GM23338 (cell line): ENCODE measurements at regions not wholly inside any gene's neighbourhood (a gene's known extent, or its start where the extent isn't known, plus 50 kb on each side); places are given as distances from the start of the nearest gene placed in this dataset.
A peak's percentile ranks its signal among the peaks of the same experiment; 100 is the strongest.

ENCODE experiments used
- ATAC-seq: fragments of 200-7000 bp; cut with Tn5 transposase; 3 replicates; pipeline ENCODE4 v1.9.1; 2020
- DNase-seq: peaks from one replicate; pipeline ENCODE4 v3.0.0-alpha.2; 2015; ENCODE audit warnings: low spot score
- H2AFZ ChIP-seq: fragments of 200-600 bp; sonication (generic); 2 replicates; pipeline ENCODE4 v1.8.0; 2016; ENCODE audit warnings: antibody characterized with exemption, mild to moderate bottlenecking, moderate library complexity
- H3F3A ChIP-seq: fragments of 200-600 bp; sonication (generic); replicated peaks from 2 replicates; pipeline ENCODE4 v1.8.0; 2017; ENCODE audit warnings: antibody characterized with exemption, mixed run types, low read depth
- H3K27ac ChIP-seq: fragments of 200-600 bp; sonication (generic); 2 replicates; pipeline ENCODE4 v1.6.1; 2016; ENCODE audit warnings: low read depth
- H3K27me3 ChIP-seq: fragments of 200-600 bp; sonication (generic); 2 replicates; pipeline ENCODE4 v1.8.0; 2016; ENCODE audit warnings: mild to moderate bottlenecking, mixed run types, moderate library complexity; ENCODE audit not compliant: insufficient read depth
- H3K36me3 ChIP-seq: fragments of 200-600 bp; sonication (generic); 2 replicates; pipeline ENCODE4 v1.8.0; 2016; ENCODE audit warnings: mild to moderate bottlenecking; ENCODE audit not compliant: insufficient read depth
- H3K4me1 ChIP-seq: fragments of 200-600 bp; sonication (generic); 2 replicates; pipeline ENCODE4 v1.8.0; 2016; ENCODE audit warnings: mild to moderate bottlenecking, moderate library complexity; ENCODE audit not compliant: insufficient read depth
- H3K4me2 ChIP-seq: fragments of 200-600 bp; sonication (generic); 2 replicates; pipeline ENCODE4 v1.7.1; 2017; ENCODE audit warnings: mixed run types
- H3K4me3 ChIP-seq: fragments of 200-600 bp; sonication (generic); 2 replicates; pipeline ENCODE4 v1.6.1; 2016; ENCODE audit warnings: mixed run types
- H3K79me2 ChIP-seq: fragments of 200-600 bp; sonication (generic); replicated peaks from 2 replicates; pipeline ENCODE4 v1.8.0; 2017; ENCODE audit warnings: mild to moderate bottlenecking; ENCODE audit not compliant: insufficient read depth
- H3K9me2 ChIP-seq: fragments of 200-600 bp; sonication (generic); 2 replicates; pipeline ENCODE4 v1.8.0; 2017; ENCODE audit not compliant: insufficient read depth
- H4K20me1 ChIP-seq: fragments of 200-600 bp; sonication (generic); replicated peaks from 2 replicates; pipeline ENCODE4 v1.8.0; 2017; ENCODE audit warnings: mild to moderate bottlenecking; ENCODE audit not compliant: insufficient read depth
- H3K27ac Mint-ChIP-seq: 2 replicates; pipeline ENCODE4 v1.8.0; 2020; ENCODE audit warnings: inconsistent platforms, mild to moderate bottlenecking, moderate library complexity, mixed read lengths
- H3K27me3 Mint-ChIP-seq: 3 replicates; pipeline ENCODE4 v1.8.0; 2022; ENCODE audit warnings: low read depth, mild to moderate bottlenecking, moderate library complexity, mixed read lengths, inconsistent platforms; ENCODE audit not compliant: insufficient read depth, poor library complexity
- H3K36me3 Mint-ChIP-seq: 3 replicates; pipeline ENCODE4 v1.8.0; 2021; ENCODE audit warnings: low read depth, mild to moderate bottlenecking, inconsistent platforms, moderate library complexity, mixed read lengths
- H3K4me1 Mint-ChIP-seq: 3 replicates; pipeline ENCODE4 v1.8.0; 2020; ENCODE audit warnings: mild to moderate bottlenecking, inconsistent platforms, mixed read lengths
- H3K4me3 Mint-ChIP-seq: 3 replicates; pipeline ENCODE4 v1.8.0; 2021; ENCODE audit warnings: moderate library complexity, mild to moderate bottlenecking, inconsistent platforms, mixed read lengths
- H3K9me3 Mint-ChIP-seq: 3 replicates; pipeline ENCODE4 v1.8.0; 2020; ENCODE audit warnings: moderate library complexity, mild to moderate bottlenecking, inconsistent platforms, mixed read lengths
- CREB1 ChIP-seq: fragments of 250-450 bp; sonication (Bioruptor Pico); IDR thresholded peaks from 2 replicates; pipeline ENCODE4 v1.5.0; 2020; ENCODE audit warnings: low read depth, mild to moderate bottlenecking, moderate library complexity
- EZH2 ChIP-seq: fragments of 200-600 bp; sonication (generic); IDR thresholded peaks from one replicate; pipeline ENCODE4 v1.8.0; 2017; ENCODE audit warnings: antibody characterized with exemption, mild to moderate bottlenecking, low read depth; ENCODE audit not compliant: unreplicated experiment
- EZH2phosphoT487 ChIP-seq: fragments of 200-600 bp; sonication (generic); IDR thresholded peaks from one replicate; pipeline ENCODE4 v1.8.1; 2018; ENCODE audit warnings: antibody characterized with exemption; ENCODE audit not compliant: unreplicated experiment
- JUNB ChIP-seq: IDR thresholded peaks from one replicate; pipeline ENCODE4 v1.6.1; 2016; ENCODE audit warnings: antibody characterized with exemption; ENCODE audit not compliant: unreplicated experiment
- POLR2AphosphoS5 ChIP-seq: IDR thresholded peaks from 2 replicates; pipeline ENCODE4 v1.6.1; 2016; ENCODE audit warnings: antibody characterized with exemption, low read depth
- ZNF331 ChIP-seq: fragments of 250-450 bp; sonication (Bioruptor Pico); IDR thresholded peaks from 2 replicates; pipeline ENCODE4 v1.5.0; 2020; ENCODE audit warnings: low read depth, mild to moderate bottlenecking, moderate library complexity
- TF ChIP-seq, protein P1 (sequence below): fragments of 250-450 bp; sonication (Bioruptor Pico); IDR thresholded peaks from 2 replicates; pipeline ENCODE4 v1.5.0; 2020; ENCODE audit warnings: mild to moderate bottlenecking, moderate library complexity
- TF ChIP-seq, protein P2 (sequence below), 2 experiments: fragments of 200-600 bp in 1 of 2; sonication (generic) in 1 of 2; conservative IDR thresholded peaks; 2 replicates each; pipeline versions ENCODE4 v1.5.1 to v1.6.1; 2016 to 2017; ENCODE audit warnings: antibody characterized with exemption in 2 of 2, low read depth in 2 of 2, mild to moderate bottlenecking in 2 of 2, moderate library complexity in 1 of 2

DNA sequence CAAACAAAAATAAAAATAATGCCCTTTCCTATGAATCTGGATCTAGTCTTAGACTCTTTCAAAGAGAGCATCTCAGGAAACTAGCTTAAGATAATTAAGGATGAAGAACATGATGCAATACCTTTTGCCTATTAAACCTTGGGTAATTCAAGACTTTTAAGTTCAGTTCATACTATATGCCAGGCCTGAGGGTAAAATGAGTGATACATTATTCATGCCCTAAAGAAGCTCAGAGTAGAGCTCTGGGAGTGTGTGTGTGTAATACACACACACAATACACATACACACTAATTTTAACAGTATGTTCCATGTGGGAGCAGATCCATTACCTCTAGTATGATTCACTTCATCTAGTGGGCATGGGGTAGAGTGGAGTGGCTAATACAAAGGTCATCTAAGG is 651.4 kb upstream of the CHORDC1 start:
- H3K4me3 Mint-ChIP-seq, result no peak overlapping the region

More for the DNA sequence above, 651.4 kb upstream of the CHORDC1 start:
- ATAC-seq, result no peak
- Histone ChIP-seq H3K79me2 (no peaks in the 10 kb centered on the region), H2AFZ (no peak overlapping the region), H3K9me2 (no peaks in the 10 kb centered on the region), H3K27ac (no peak overlapping the region), H3K4me1 (no peaks in the 10 kb centered on the region), H4K20me1 (no peaks in the 10 kb centered on the region), H3F3A (no peaks in the 10 kb centered on the region), H3K4me2 (no peak overlapping the region), H3K27me3 (no peaks in the 10 kb centered on the region), H3K4me3 (no peak overlapping the region), H3K36me3 (no peaks in the 10 kb centered on the region)
- H3K27me3 Mint-ChIP-seq, result no peaks in the 10 kb centered on the region
- H3K9me3 Mint-ChIP-seq, result no peaks in the 10 kb centered on the region
- no peak for DNase-seq
- no peaks in the 10 kb centered on the region for H3K4me1 Mint-ChIP-seq
- TF ChIP-seq EZH2phosphoT487, result no peak
- TF ChIP-seq, protein P1, sequence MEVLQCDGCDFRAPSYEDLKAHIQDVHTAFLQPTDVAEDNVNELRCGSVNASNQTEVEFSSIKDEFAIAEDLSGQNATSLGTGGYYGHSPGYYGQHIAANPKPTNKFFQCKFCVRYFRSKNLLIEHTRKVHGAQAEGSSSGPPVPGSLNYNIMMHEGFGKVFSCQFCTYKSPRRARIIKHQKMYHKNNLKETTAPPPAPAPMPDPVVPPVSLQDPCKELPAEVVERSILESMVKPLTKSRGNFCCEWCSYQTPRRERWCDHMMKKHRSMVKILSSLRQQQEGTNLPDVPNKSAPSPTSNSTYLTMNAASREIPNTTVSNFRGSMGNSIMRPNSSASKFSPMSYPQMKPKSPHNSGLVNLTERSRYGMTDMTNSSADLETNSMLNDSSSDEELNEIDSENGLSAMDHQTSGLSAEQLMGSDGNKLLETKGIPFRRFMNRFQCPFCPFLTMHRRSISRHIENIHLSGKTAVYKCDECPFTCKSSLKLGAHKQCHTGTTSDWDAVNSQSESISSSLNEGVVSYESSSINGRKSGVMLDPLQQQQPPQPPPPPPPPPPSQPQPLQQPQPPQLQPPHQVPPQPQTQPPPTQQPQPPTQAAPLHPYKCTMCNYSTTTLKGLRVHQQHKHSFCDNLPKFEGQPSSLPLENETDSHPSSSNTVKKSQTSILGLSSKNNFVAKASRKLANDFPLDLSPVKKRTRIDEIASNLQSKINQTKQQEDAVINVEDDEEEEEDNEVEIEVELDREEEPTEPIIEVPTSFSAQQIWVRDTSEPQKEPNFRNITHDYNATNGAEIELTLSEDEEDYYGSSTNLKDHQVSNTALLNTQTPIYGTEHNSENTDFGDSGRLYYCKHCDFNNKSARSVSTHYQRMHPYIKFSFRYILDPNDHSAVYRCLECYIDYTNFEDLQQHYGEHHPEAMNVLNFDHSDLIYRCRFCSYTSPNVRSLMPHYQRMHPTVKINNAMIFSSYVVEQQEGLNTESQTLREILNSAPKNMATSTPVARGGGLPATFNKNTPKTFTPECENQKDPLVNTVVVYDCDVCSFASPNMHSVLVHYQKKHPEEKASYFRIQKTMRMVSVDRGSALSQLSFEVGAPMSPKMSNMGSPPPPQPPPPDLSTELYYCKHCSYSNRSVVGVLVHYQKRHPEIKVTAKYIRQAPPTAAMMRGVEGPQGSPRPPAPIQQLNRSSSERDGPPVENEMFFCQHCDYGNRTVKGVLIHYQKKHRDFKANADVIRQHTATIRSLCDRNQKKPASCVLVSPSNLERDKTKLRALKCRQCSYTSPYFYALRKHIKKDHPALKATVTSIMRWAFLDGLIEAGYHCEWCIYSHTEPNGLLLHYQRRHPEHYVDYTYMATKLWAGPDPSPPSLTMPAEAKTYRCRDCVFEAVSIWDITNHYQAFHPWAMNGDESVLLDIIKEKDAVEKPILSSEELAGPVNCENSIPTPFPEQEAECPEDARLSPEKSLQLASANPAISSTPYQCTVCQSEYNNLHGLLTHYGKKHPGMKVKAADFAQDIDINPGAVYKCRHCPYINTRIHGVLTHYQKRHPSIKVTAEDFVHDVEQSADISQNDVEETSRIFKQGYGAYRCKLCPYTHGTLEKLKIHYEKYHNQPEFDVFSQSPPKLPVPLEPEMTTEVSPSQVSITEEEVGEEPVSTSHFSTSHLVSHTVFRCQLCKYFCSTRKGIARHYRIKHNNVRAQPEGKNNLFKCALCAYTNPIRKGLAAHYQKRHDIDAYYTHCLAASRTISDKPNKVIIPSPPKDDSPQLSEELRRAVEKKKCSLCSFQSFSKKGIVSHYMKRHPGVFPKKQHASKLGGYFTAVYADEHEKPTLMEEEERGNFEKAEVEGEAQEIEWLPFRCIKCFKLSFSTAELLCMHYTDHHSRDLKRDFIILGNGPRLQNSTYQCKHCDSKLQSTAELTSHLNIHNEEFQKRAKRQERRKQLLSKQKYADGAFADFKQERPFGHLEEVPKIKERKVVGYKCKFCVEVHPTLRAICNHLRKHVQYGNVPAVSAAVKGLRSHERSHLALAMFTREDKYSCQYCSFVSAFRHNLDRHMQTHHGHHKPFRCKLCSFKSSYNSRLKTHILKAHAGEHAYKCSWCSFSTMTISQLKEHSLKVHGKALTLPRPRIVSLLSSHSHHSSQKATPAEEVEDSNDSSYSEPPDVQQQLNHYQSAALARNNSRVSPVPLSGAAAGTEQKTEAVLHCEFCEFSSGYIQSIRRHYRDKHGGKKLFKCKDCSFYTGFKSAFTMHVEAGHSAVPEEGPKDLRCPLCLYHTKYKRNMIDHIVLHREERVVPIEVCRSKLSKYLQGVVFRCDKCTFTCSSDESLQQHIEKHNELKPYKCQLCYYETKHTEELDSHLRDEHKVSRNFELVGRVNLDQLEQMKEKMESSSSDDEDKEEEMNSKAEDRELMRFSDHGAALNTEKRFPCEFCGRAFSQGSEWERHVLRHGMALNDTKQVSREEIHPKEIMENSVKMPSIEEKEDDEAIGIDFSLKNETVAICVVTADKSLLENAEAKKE (CRISPR knock-in tag), result no peak
- no peak for TF ChIP-seq ZNF331
- no peak for TF ChIP-seq CREB1 (CRISPR knock-in tag)
- no peak for TF ChIP-seq POLR2AphosphoS5
- TF ChIP-seq EZH2, result no peak
- TF ChIP-seq, protein P2, sequence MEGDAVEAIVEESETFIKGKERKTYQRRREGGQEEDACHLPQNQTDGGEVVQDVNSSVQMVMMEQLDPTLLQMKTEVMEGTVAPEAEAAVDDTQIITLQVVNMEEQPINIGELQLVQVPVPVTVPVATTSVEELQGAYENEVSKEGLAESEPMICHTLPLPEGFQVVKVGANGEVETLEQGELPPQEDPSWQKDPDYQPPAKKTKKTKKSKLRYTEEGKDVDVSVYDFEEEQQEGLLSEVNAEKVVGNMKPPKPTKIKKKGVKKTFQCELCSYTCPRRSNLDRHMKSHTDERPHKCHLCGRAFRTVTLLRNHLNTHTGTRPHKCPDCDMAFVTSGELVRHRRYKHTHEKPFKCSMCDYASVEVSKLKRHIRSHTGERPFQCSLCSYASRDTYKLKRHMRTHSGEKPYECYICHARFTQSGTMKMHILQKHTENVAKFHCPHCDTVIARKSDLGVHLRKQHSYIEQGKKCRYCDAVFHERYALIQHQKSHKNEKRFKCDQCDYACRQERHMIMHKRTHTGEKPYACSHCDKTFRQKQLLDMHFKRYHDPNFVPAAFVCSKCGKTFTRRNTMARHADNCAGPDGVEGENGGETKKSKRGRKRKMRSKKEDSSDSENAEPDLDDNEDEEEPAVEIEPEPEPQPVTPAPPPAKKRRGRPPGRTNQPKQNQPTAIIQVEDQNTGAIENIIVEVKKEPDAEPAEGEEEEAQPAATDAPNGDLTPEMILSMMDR (conservative IDR thresholded peaks at IDR 0.05; ENCODE audit: low read depth in 2 of 2), result no peak
- no peak for TF ChIP-seq JUNB
- no peaks in the 10 kb centered on the region for H3K36me3 Mint-ChIP-seq
- H3K27ac Mint-ChIP-seq, result 0 out of 2 replicates have a peak overlapping the region, but pooled peaks have one; percentile 44
